HG03064 (cell line): ENCODE measurements at regions not wholly inside any gene's neighbourhood (a gene's known extent, or its start where the extent isn't known, plus 50 kb on each side); places are given as distances from the start of the nearest gene placed in this dataset.

ENCODE experiments used
- ATAC-seq: cut with Tn5 transposase; IDR thresholded peaks from one replicate; pipeline ENCODE4 v1.9.1; 2021; ENCODE audit warnings: low read depth; ENCODE audit not compliant: unreplicated experiment

GRCh38 chr5:89948977-89949376 is 460.6 kb downstream of the CETN3 start:
- ATAC-seq, result no peak

- no peak for ATAC-seq
Measured at GRCh38 chr5:89946916-89947315, 462.6 kb downstream of the CETN3 start.

GRCh38 chr5:89946508-89946907 is 463.0 kb downstream of the CETN3 start:
- ATAC-seq, result no peak

GRCh38 chr5:89942171-89942570 is 467.4 kb downstream of the CETN3 start:
- ATAC-seq, result no peak

- no peak for ATAC-seq
Measured at GRCh38 chr5:89936576-89936975, 473.0 kb downstream of the CETN3 start.

- ATAC-seq, result no peak
Measured at GRCh38 chr5:89934069-89934468, 475.5 kb downstream of the CETN3 start.

- no peak for ATAC-seq
Measured at GRCh38 chr5:89932771-89933181, 476.8 kb downstream of the CETN3 start.

GRCh38 chr5:89930591-89931392 is 478.8 kb downstream of the CETN3 start:
- ATAC-seq, result peak; percentile 73

- ATAC-seq, result no peak
Measured at GRCh38 chr5:89929834-89930233, 479.7 kb downstream of the CETN3 start.

GRCh38 chr5:89929173-89929572 is 480.4 kb downstream of the CETN3 start:
- ATAC-seq, result no peak

- no peak for ATAC-seq
Measured at GRCh38 chr5:89922161-89922560, 487.4 kb downstream of the CETN3 start.

GRCh38 chr5:89917112-89917511 is 492.4 kb downstream of the CETN3 start:
- ATAC-seq, result no peak

GRCh38 chr5:89916131-89916530 is 493.4 kb downstream of the CETN3 start:
- no peak for ATAC-seq

GRCh38 chr5:89908876-89909275 is 500.7 kb downstream of the CETN3 start:
- ATAC-seq, result no peak

- no peak for ATAC-seq
Measured at GRCh38 chr5:89904442-89904841, 505.1 kb downstream of the CETN3 start.

- ATAC-seq, result no peak
Measured at GRCh38 chr5:89901983-89902382, 507.6 kb downstream of the CETN3 start.

- no peak for ATAC-seq
Measured at GRCh38 chr5:89901346-89901745, 508.2 kb downstream of the CETN3 start.

- no peak for ATAC-seq
Measured at GRCh38 chr5:89900346-89900745, 509.2 kb downstream of the CETN3 start.

- no peak for ATAC-seq
Measured at GRCh38 chr5:89899559-89899958, 510.0 kb downstream of the CETN3 start.

- no peak for ATAC-seq
Measured at GRCh38 chr5:89893546-89893945, 516.0 kb downstream of the CETN3 start.

GRCh38 chr5:89885670-89886069 is 523.9 kb downstream of the CETN3 start:
- no peak for ATAC-seq

- ATAC-seq, result no peak
Measured at GRCh38 chr5:89883967-89884366, 525.6 kb downstream of the CETN3 start.
